Activated B cell treated with CpG ODN at 0.5 μM for 24 hours (primary cell): ENCODE measurements at regions not wholly inside any gene's neighbourhood (a gene's known extent, or its start where the extent isn't known, plus 50 kb on each side); places are given as distances from the start of the nearest gene placed in this dataset.

ENCODE experiments used
- ATAC-seq: fragments of 200-7000 bp; cut with Tn5 transposase; one replicate; pipeline ENCODE4 v1.10.0; 2021; ENCODE audit warnings: low read depth, mild to moderate bottlenecking, moderate library complexity
- CTCF ChIA-PET: fragments of 350-600 bp; sonication (Branson Sonifier 250); formaldehyde crosslinking; loops from one replicate; lab custom pipeline; 2021; ENCODE audit warnings: antibody characterized with exemption; lab: Charles Lee
- POLR2A ChIA-PET: fragments of 350-600 bp; sonication (Branson Sonifier 250); formaldehyde crosslinking; loops from one replicate; lab custom pipeline; 2021; ENCODE audit warnings: antibody characterized with exemption; lab: Charles Lee
- DNase-seq: peaks from one replicate; pipeline ENCODE4 v3.0.0; 2022
- H3K27ac Mint-ChIP-seq: one replicate; pipeline ENCODE4 v1.8.0; 2020; ENCODE audit warnings: mixed read lengths
- H3K27me3 Mint-ChIP-seq: one replicate; pipeline ENCODE4 v1.8.0; 2021; ENCODE audit warnings: mixed read lengths
- H3K36me3 Mint-ChIP-seq: one replicate; pipeline ENCODE4 v1.8.0; 2021; ENCODE audit warnings: low read depth, mixed read lengths
- H3K4me1 Mint-ChIP-seq: one replicate; pipeline ENCODE4 v1.8.0; 2021; ENCODE audit warnings: mixed read lengths
- H3K4me3 Mint-ChIP-seq: one replicate; pipeline ENCODE4 v1.8.0; 2020; ENCODE audit warnings: mild to moderate bottlenecking, mixed read lengths
- H3K9me3 Mint-ChIP-seq: one replicate; pipeline ENCODE4 v1.8.0; 2020; ENCODE audit warnings: mixed read lengths
- intact Hi-C: fragments of 100-400 bp; cut with micrococcal nuclease; formaldehyde crosslinking; loops from one replicate; pipeline ENCODE4 v1.15.1; 2024
- TF ChIP-seq, protein P1 (sequence below): fragments of 200-600 bp; IDR thresholded peaks from one replicate; pipeline ENCODE4 v1.8.0; 2022; ENCODE audit warnings: antibody characterized with exemption, mild to moderate bottlenecking

DNA sequence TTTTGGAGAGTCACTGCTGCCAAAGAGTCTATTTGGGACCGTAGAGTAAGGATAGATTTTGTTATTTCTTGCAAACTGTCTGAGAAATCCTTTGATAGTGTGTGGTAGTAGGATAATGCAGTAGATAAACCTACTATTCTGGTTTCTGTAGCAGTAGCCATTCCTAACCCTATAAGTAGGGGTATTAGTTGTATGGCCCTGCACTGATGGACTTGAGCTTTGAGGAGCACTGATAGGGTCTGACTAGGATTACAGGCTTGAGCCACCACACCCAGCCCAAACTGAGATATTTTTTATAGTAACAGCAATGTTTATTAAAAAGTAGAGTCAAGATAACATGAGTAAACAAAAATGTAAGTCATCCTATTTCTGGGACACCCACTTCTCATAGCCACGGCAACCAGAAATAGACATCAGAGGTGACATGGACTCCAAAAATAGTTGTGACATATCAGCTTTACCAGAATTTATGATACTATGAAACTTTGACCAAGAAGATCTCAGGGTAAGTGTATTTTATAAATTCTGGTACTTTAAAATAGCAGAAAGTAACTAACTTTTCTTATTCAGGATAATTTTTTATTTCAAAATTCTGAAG lies 479.1 kb downstream of the SUCLA2 start:
- H3K27ac Mint-ChIP-seq: no peak overlapping the region
- CTCF ChIA-PET: no interaction called here
- POLR2A ChIA-PET: no interaction called here
- no peak overlapping the region for H3K4me3 Mint-ChIP-seq
- no peaks in the 10 kb centered on the region for H3K4me1 Mint-ChIP-seq
- H3K9me3 Mint-ChIP-seq: peaks cover 2% of the 10 kb centered on the region
- DNase-seq (no peak), ATAC-seq (no peak)
- H3K27me3 Mint-ChIP-seq: no peaks in the 10 kb centered on the region
- intact Hi-C loops: no loop called here
- TF ChIP-seq, protein P1, sequence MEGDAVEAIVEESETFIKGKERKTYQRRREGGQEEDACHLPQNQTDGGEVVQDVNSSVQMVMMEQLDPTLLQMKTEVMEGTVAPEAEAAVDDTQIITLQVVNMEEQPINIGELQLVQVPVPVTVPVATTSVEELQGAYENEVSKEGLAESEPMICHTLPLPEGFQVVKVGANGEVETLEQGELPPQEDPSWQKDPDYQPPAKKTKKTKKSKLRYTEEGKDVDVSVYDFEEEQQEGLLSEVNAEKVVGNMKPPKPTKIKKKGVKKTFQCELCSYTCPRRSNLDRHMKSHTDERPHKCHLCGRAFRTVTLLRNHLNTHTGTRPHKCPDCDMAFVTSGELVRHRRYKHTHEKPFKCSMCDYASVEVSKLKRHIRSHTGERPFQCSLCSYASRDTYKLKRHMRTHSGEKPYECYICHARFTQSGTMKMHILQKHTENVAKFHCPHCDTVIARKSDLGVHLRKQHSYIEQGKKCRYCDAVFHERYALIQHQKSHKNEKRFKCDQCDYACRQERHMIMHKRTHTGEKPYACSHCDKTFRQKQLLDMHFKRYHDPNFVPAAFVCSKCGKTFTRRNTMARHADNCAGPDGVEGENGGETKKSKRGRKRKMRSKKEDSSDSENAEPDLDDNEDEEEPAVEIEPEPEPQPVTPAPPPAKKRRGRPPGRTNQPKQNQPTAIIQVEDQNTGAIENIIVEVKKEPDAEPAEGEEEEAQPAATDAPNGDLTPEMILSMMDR: no peak
- no peaks in the 10 kb centered on the region for H3K36me3 Mint-ChIP-seq

DNA sequence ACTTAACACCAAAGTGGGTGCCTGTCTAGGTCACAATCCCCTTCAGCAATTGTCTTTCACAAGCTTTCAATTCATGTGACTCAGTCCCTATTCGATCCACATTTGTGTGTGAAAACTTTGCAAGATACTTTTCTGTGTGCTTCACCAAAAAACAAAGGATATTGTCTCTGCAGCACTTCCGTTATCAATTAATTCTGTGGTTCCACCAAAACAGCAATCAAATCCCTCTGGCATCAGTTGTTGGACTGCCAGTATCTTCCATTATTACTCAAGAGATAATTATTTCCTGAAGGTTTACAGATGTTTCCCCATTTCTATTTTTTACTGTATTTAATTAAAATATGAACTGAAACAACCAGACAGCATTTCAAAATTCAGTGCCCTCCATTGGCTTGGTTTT lies 481.4 kb downstream of the SUCLA2 start:
- ATAC-seq (no peak), DNase-seq (no peak)
- Mint-ChIP-seq H3K36me3 (no peaks in the 10 kb centered on the region), H3K4me3 (no peak overlapping the region), H3K27ac (no peak overlapping the region), H3K27me3 (no peaks in the 10 kb centered on the region), H3K9me3 (peaks cover 5% of the 10 kb centered on the region), H3K4me1 (no peaks in the 10 kb centered on the region)
- ChIA-PET POLR2A (no interaction called here), CTCF (no interaction called here)
- TF ChIP-seq, protein P1: no peak
- intact Hi-C loops: no loop called here

DNA sequence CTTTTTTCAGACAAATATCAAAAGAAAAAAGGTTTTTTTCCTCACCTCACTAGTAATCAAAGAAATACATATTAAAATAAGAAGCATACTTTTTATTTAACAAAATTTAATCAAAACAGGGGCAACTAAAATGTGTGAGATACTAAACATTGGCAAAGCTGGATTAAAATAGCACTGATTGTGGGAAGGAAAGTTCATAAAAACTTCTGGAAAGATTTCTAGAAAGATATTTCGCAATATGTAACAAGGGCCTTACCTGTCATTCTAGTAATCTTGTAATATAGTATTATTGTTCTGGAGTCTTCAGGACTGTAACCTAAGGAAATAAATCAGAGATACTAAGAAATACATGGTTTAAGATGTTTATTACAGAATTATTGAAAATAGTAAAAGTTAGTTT lies 482.5 kb downstream of the SUCLA2 start:
- no peaks in the 10 kb centered on the region for H3K4me1 Mint-ChIP-seq
- H3K4me3 Mint-ChIP-seq: no peak overlapping the region
- POLR2A ChIA-PET: no interaction called here
- peaks cover 8% of the 10 kb centered on the region for H3K9me3 Mint-ChIP-seq
- no peaks in the 10 kb centered on the region for H3K27me3 Mint-ChIP-seq
- ATAC-seq (no peak), DNase-seq (no peak)
- H3K27ac Mint-ChIP-seq: no peak overlapping the region
- intact Hi-C loops: no loop called here
- no peaks in the 10 kb centered on the region for H3K36me3 Mint-ChIP-seq
- TF ChIP-seq, protein P1: no peak
- CTCF ChIA-PET: no interaction called here

DNA sequence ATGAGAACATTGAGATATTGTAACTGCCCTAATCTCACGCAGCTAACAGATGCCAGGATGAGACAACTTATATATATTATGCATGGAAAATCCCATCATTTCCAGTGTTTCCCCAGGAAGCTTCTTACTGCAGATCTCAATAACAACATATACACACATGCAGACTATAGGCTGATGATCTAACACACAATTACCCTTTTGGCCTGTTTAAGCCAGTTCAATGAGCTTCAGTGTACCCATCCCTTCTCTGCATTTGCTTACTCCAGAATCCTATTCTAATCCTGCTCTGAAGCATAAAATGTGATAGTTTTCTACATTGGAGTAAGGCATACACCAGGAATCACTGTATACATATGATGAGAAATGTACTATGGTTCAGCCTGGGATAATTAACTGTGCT lies 489.4 kb downstream of the SUCLA2 start:
- Mint-ChIP-seq H3K9me3 (peaks cover 6% of the 10 kb centered on the region), H3K27me3 (no peaks in the 10 kb centered on the region), H3K4me1 (no peaks in the 10 kb centered on the region), H3K27ac (no peak overlapping the region), H3K36me3 (no peaks in the 10 kb centered on the region), H3K4me3 (no peak overlapping the region)
- ATAC-seq: no peak
- DNase-seq: no peak
- intact Hi-C loops: no loop called here
- CTCF ChIA-PET: no interaction called here
- TF ChIP-seq, protein P1: no peak
- POLR2A ChIA-PET: no interaction called here

DNA sequence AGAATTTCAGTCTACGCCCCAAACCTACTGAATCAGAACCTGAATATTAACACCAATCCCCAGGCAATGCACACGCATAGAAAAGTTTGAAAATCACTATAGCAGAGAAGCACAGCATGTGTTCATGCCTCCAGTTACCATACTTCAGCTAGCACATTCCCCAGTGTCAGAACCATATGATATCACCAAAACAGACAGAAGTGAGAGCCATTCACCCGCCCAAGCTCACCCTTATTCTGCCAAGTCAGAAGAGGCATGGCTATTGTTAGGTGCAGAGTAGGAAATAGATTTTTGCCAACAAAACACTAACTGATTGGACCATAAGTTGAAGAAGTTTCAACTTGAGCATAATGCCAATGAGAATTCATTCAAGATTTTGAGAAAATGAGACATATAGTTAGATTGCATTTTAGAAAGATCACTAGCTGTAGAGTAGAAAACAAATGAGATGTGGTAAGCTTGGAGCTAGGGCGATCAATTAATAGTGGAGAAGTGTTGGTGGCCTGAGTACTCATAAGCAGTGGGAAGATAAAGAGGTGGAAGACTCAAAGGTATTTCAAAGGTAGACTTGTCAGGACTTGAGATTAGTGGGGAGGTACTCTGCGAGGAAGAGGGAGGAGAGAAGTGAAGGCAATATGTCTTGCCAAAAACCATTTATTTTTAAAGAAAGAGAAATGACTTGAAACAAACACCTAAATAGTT lies 492.4 kb downstream of the SUCLA2 start:
- Mint-ChIP-seq H3K4me3 (no peak overlapping the region), H3K4me1 (no peaks in the 10 kb centered on the region), H3K27ac (no peak overlapping the region), H3K27me3 (no peaks in the 10 kb centered on the region), H3K36me3 (no peaks in the 10 kb centered on the region), H3K9me3 (no peaks in the 10 kb centered on the region)
- ChIA-PET CTCF (no interaction called here), POLR2A (no interaction called here)
- intact Hi-C loops: no loop called here
- TF ChIP-seq, protein P1: no peak
- ATAC-seq (no peak), DNase-seq (no peak)
